ENCODE measurements at regions not wholly inside any gene's neighbourhood (a gene's known extent, or its start where the extent isn't known, plus 50 kb on each side); places are given as distances from the start of the nearest gene placed in this dataset.

GRCh38 chr2:160726046-160726445 is 232.4 kb upstream of the RBMS1 start:
- H3K36me3 ChIP-seq = no peaks in the 10 kb centered on the region
- DNase-seq (ENCODE audit: low spot score) = no peak
- no peaks in the 10 kb centered on the region for H3K27me3 ChIP-seq (replicated peaks; ENCODE audit: insufficient read depth)
- no peak for TF ChIP-seq CTCF (IDR thresholded peaks at IDR 0.05)
- no peaks in the 10 kb centered on the region for H3K9me3 ChIP-seq
- ATAC-seq (ENCODE audit: insufficient number of reproducible peaks, low FRiP score, low read depth) = no peak
- H3K27ac ChIP-seq = no peak overlapping the region
- H3K4me1 ChIP-seq (ENCODE audit: control insufficient read depth in 1 of 2, low read depth in 2 of 2) = no peaks in the 10 kb centered on the region
- no peak overlapping the region for H3K4me3 ChIP-seq

- TF ChIP-seq CTCF (IDR thresholded peaks at IDR 0.05) = no peak
- Histone ChIP-seq H3K9me3 (no peaks in the 10 kb centered on the region), H3K4me1 (ENCODE audit: control insufficient read depth in 1 of 2, low read depth in 2 of 2) (no peaks in the 10 kb centered on the region), H3K27me3 (replicated peaks; ENCODE audit: insufficient read depth) (no peaks in the 10 kb centered on the region), H3K27ac (no peak overlapping the region), H3K36me3 (no peaks in the 10 kb centered on the region), H3K4me3 (no peak overlapping the region)
- DNase-seq (ENCODE audit: low spot score) (no peak), ATAC-seq (ENCODE audit: insufficient number of reproducible peaks, low FRiP score, low read depth) (no peak)
Observed at GRCh38 chr2:160730296-160730995, 236.8 kb upstream of the RBMS1 start.

GRCh38 chr2:160731415-160731814 is 237.8 kb upstream of the RBMS1 start:
- ATAC-seq (ENCODE audit: insufficient number of reproducible peaks, low FRiP score, low read depth) = no peak

GRCh38 chr2:160731856-160732255 is 238.2 kb upstream of the RBMS1 start:
- H3K27me3 ChIP-seq (replicated peaks; ENCODE audit: insufficient read depth) = no peaks in the 10 kb centered on the region
- no peaks in the 10 kb centered on the region for H3K36me3 ChIP-seq
- no peak overlapping the region for H3K4me3 ChIP-seq
- DNase-seq (ENCODE audit: low spot score) (no peak), ATAC-seq (ENCODE audit: insufficient number of reproducible peaks, low FRiP score, low read depth) (no peak)
- no peak for TF ChIP-seq CTCF (IDR thresholded peaks at IDR 0.05)
- no peaks in the 10 kb centered on the region for H3K4me1 ChIP-seq (ENCODE audit: control insufficient read depth in 1 of 2, low read depth in 2 of 2)
- H3K9me3 ChIP-seq = no peaks in the 10 kb centered on the region
- H3K27ac ChIP-seq = no peak overlapping the region

More at GRCh38 chr2:160731415-160731814, 237.8 kb upstream of the RBMS1 start:
- H3K4me1 ChIP-seq (ENCODE audit: control insufficient read depth in 1 of 2, low read depth in 2 of 2) = no peaks in the 10 kb centered on the region
- no peaks in the 10 kb centered on the region for H3K9me3 ChIP-seq
- H3K27me3 ChIP-seq (replicated peaks; ENCODE audit: insufficient read depth) = no peaks in the 10 kb centered on the region
- no peak overlapping the region for H3K4me3 ChIP-seq
- H3K27ac ChIP-seq = no peak overlapping the region
- no peak for TF ChIP-seq CTCF (IDR thresholded peaks at IDR 0.05)
- DNase-seq (ENCODE audit: low spot score) = no peak
- no peaks in the 10 kb centered on the region for H3K36me3 ChIP-seq

GRCh38 chr2:160735696-160736095 is 242.1 kb upstream of the RBMS1 start:
- ATAC-seq (ENCODE audit: insufficient number of reproducible peaks, low FRiP score, low read depth) (no peak), DNase-seq (ENCODE audit: low spot score) (no peak)
- H3K4me1 ChIP-seq (ENCODE audit: control insufficient read depth in 1 of 2, low read depth in 2 of 2) = no peaks in the 10 kb centered on the region
- no peaks in the 10 kb centered on the region for H3K27me3 ChIP-seq (replicated peaks; ENCODE audit: insufficient read depth)
- no peak for TF ChIP-seq CTCF (IDR thresholded peaks at IDR 0.05)
- no peak overlapping the region for H3K4me3 ChIP-seq
- no peaks in the 10 kb centered on the region for H3K9me3 ChIP-seq
- no peaks in the 10 kb centered on the region for H3K36me3 ChIP-seq
- no peak overlapping the region for H3K27ac ChIP-seq
